ENCODE measurements at regions not wholly inside any gene's neighbourhood (a gene's known extent, or its start where the extent isn't known, plus 50 kb on each side); places are given as distances from the start of the nearest gene placed in this dataset.

DNA sequence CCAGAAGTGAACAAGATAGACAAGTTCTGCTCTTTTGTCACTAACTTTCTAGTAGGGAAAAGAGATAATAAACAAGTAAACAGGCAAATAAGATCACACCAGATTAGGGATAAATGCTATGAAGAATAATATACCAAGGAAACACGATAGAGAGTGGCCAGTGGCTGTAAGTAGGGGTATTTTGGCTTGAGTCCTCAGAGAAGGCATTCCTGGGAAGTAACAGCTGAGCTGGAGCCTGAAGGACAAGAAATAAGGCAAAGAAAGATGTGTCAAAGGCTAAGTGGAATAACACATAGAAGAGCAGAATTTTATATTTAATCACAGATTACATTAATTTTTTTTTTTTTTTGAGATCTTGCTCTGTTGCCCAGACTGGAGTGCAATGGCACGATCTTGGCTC lies 366.2 kb downstream of the ZIC1 start:
- Mint-ChIP-seq H3K27me3 (ENCODE audit: insufficient read depth, unreplicated experiment) (no peaks in the 10 kb centered on the region), H3K36me3 (ENCODE audit: insufficient read depth, unreplicated experiment) (no peaks in the 10 kb centered on the region), H3K27ac (ENCODE audit: low read depth, unreplicated experiment) (no peak overlapping the region), H3K9me3 (ENCODE audit: unreplicated experiment) (no peaks in the 10 kb centered on the region), H3K4me1 (ENCODE audit: insufficient read depth, unreplicated experiment) (no peaks in the 10 kb centered on the region), H3K4me3 (ENCODE audit: unreplicated experiment) (no peak overlapping the region)
- POLR2A ChIA-PET, result no interaction called here
- CTCF ChIA-PET, result no interaction called here
- TF ChIP-seq, protein P1, sequence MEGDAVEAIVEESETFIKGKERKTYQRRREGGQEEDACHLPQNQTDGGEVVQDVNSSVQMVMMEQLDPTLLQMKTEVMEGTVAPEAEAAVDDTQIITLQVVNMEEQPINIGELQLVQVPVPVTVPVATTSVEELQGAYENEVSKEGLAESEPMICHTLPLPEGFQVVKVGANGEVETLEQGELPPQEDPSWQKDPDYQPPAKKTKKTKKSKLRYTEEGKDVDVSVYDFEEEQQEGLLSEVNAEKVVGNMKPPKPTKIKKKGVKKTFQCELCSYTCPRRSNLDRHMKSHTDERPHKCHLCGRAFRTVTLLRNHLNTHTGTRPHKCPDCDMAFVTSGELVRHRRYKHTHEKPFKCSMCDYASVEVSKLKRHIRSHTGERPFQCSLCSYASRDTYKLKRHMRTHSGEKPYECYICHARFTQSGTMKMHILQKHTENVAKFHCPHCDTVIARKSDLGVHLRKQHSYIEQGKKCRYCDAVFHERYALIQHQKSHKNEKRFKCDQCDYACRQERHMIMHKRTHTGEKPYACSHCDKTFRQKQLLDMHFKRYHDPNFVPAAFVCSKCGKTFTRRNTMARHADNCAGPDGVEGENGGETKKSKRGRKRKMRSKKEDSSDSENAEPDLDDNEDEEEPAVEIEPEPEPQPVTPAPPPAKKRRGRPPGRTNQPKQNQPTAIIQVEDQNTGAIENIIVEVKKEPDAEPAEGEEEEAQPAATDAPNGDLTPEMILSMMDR (IDR thresholded peaks at IDR 0.05; ENCODE audit: unreplicated experiment), result no peak
- intact Hi-C loops (cut with micrococcal nuclease), result no loop called here
- no peak for DNase-seq (ENCODE audit: unreplicated experiment)
- BruUV-seq (replicated peaks), result no TSS peak

DNA sequence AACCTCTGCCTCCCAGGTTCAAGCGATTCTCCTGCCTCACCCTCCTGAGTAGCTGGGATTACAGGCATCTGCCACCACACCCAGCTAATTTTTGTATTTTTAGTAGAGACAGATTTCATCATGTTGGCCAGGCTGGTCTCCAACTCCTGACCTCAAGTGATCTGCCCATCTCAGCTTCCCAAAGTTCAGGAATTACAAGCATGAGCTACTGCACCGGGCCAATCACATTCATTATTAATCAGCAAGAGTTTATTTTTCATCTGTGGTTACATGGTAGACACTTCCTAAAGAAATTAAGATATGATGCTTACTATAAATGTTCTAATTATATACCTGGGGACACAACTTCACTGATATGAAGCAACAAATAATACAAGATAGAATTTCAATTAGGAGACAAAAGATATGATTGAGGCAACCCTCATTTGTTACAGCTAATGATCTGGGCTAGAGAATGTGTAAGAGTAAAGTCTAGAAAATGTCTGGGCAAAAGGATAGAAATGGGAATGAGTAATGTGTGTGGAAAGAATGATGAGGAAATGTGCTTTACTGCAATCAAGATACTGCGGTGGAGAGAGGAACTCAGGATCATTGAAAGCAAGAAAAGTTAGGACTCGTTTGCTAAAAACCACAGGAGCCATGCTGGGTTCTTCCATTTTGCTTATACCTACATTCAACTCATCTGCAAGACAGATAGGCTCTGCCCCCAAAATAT lies 366.8 kb downstream of the ZIC1 start:
- TF ChIP-seq, protein P1 (IDR thresholded peaks at IDR 0.05; ENCODE audit: unreplicated experiment), result no peak
- Mint-ChIP-seq H3K4me3 (ENCODE audit: unreplicated experiment) (no peak overlapping the region), H3K27me3 (ENCODE audit: insufficient read depth, unreplicated experiment) (no peaks in the 10 kb centered on the region), H3K27ac (ENCODE audit: low read depth, unreplicated experiment) (no peak overlapping the region), H3K4me1 (ENCODE audit: insufficient read depth, unreplicated experiment) (no peaks in the 10 kb centered on the region), H3K36me3 (ENCODE audit: insufficient read depth, unreplicated experiment) (no peaks in the 10 kb centered on the region), H3K9me3 (ENCODE audit: unreplicated experiment) (no peaks in the 10 kb centered on the region)
- ChIA-PET CTCF (no interaction called here), POLR2A (no interaction called here)
- intact Hi-C loops (cut with micrococcal nuclease), result no loop called here
- DNase-seq (ENCODE audit: unreplicated experiment), result no peak
- BruUV-seq (replicated peaks), result no TSS peak

DNA sequence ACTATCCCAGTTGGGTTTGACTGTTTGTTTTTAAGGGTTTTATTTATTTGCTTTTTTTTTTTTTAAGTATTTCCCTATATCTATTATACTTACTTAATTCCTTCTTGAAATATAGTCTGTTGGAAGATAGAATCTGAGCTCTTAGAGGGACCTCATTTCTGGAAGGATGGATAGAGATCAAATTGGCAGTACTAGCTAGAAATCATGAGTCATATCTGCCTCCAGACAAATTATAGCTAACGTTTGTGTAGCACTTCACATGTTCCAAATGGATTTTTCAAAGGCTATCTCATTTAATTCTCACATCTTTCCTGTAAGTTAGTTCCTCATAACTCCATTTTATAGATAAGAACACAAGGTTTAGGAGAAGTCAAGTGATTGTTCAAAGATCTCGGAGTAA lies 384.7 kb downstream of the ZIC1 start:
- H3K4me1 Mint-ChIP-seq (ENCODE audit: insufficient read depth, unreplicated experiment), result no peaks in the 10 kb centered on the region
- intact Hi-C loops (cut with micrococcal nuclease), result no loop called here
- no TSS peak for BruUV-seq (replicated peaks)
- no peak overlapping the region for H3K27ac Mint-ChIP-seq (ENCODE audit: low read depth, unreplicated experiment)
- no peaks in the 10 kb centered on the region for H3K36me3 Mint-ChIP-seq (ENCODE audit: insufficient read depth, unreplicated experiment)
- H3K9me3 Mint-ChIP-seq (ENCODE audit: unreplicated experiment), result no peaks in the 10 kb centered on the region
- DNase-seq (ENCODE audit: unreplicated experiment), result no peak
- no peaks in the 10 kb centered on the region for H3K27me3 Mint-ChIP-seq (ENCODE audit: insufficient read depth, unreplicated experiment)
- TF ChIP-seq, protein P1 (IDR thresholded peaks at IDR 0.05; ENCODE audit: unreplicated experiment), result no peak
- H3K4me3 Mint-ChIP-seq (ENCODE audit: unreplicated experiment), result no peak overlapping the region
- ChIA-PET POLR2A (no interaction called here), CTCF (interaction anchor here (0.6 to 1.3 kb wide), 2 partner anchors 8 to 410 kb away, joined by 3 to 5 read pairs; no protein-coding TSS in a partner anchor)

DNA sequence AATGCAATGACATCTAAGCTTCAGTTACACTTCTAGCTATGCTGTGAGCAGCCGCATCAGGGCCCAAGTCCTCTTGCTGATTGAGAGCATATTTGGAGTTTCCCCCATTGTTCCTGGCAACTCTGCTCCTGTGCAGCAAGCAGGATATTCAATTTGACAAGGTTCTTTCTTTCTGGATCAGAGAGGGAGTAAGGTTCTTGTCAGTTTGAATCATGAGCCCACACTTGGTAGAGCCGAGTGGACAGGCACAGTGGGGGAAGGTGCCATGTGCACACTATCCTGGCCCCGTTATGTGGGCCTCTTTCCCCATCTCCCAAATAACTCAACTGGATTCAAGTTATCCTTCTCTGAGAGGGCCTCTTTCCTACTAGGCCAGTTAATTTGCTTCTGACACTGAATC lies 385.4 kb downstream of the ZIC1 start:
- no peaks in the 10 kb centered on the region for H3K27me3 Mint-ChIP-seq (ENCODE audit: insufficient read depth, unreplicated experiment)
- no peak for DNase-seq (ENCODE audit: unreplicated experiment)
- H3K4me1 Mint-ChIP-seq (ENCODE audit: insufficient read depth, unreplicated experiment), result no peaks in the 10 kb centered on the region
- POLR2A ChIA-PET, result no interaction called here
- no peak overlapping the region for H3K27ac Mint-ChIP-seq (ENCODE audit: low read depth, unreplicated experiment)
- CTCF ChIA-PET, result interaction anchor here (0.6 kb wide), 1 partner anchor 880 kb away, joined by 3 read pairs; no protein-coding TSS in a partner anchor
- TF ChIP-seq, protein P1 (IDR thresholded peaks at IDR 0.05; ENCODE audit: unreplicated experiment), result no peak
- intact Hi-C loops (cut with micrococcal nuclease), result no loop called here
- H3K4me3 Mint-ChIP-seq (ENCODE audit: unreplicated experiment), result no peak overlapping the region
- no TSS peak for BruUV-seq (replicated peaks)
- H3K36me3 Mint-ChIP-seq (ENCODE audit: insufficient read depth, unreplicated experiment), result no peaks in the 10 kb centered on the region
- H3K9me3 Mint-ChIP-seq (ENCODE audit: unreplicated experiment), result no peaks in the 10 kb centered on the region
